PC-3 (cell line): ENCODE measurements at regions not wholly inside any gene's neighbourhood (a gene's known extent, or its start where the extent isn't known, plus 50 kb on each side); places are given as distances from the start of the nearest gene placed in this dataset.

Experiments used
- ATAC-seq: fragments of 200-7000 bp; cut with Tn5 transposase; 2 replicates; pipeline ENCODE4 v1.9.1; 2020; ENCODE audit warnings: mild to moderate bottlenecking, moderate library complexity
- BruUV-seq: library from RNA; stranded (reverse); fragments of 400-500 nt; replicated peaks from 2 replicates; lab custom pipeline; 2021; lab: Mats Ljungman, UMichigan
- CTCF ChIA-PET: fragments of 300-600 bp; sonication (Branson Sonifier 250); formaldehyde crosslinking; loops from one replicate; lab custom pipeline; 2022; ENCODE audit warnings: antibody characterized with exemption; lab: Charles Lee
- POLR2A ChIA-PET: fragments of 300-600 bp; sonication (Branson Sonifier 250); formaldehyde crosslinking; loops from one replicate; lab custom pipeline; 2022; ENCODE audit warnings: antibody characterized with exemption; ENCODE audit not compliant: unreplicated experiment; lab: Charles Lee
- DNase-seq: peaks from one replicate; pipeline ENCODE4 v3.0.0-alpha.2; 2015
- H2AFZ ChIP-seq: fragments of 300-600 bp; sonication (generic); 2 replicates; pipeline ENCODE4 v1.6.0; 2016; ENCODE audit warnings: antibody characterized with exemption, low read length
- H3F3A ChIP-seq: fragments of 300-600 bp; sonication (generic); one replicate; pipeline ENCODE4 v1.6.0; 2017; ENCODE audit warnings: antibody characterized with exemption, low read length, control low read depth, mild to moderate bottlenecking; ENCODE audit not compliant: unreplicated experiment
- H3K27ac ChIP-seq: fragments of 300-600 bp; sonication (generic); 2 replicates; pipeline ENCODE4 v1.5.1; 2016; ENCODE audit warnings: mild to moderate bottlenecking, low read length
- H3K27me3 ChIP-seq: fragments of 300-600 bp; sonication (generic); 2 replicates; pipeline ENCODE4 v1.6.1; 2016; ENCODE audit warnings: low read length, mixed read lengths
- H3K36me3 ChIP-seq: fragments of 300-600 bp; sonication (generic); 2 replicates; pipeline ENCODE4 v1.6.1; 2016; ENCODE audit warnings: low read depth, mixed run types, low read length, mixed read lengths
- H3K4me1 ChIP-seq: fragments of 300-600 bp; sonication (generic); 2 replicates; pipeline ENCODE4 v1.5.1; 2016; ENCODE audit warnings: low read length; ENCODE audit not compliant: insufficient read depth
- H3K4me2 ChIP-seq: fragments of 300-600 bp; sonication (generic); 2 replicates; pipeline ENCODE4 v1.6.0; 2016; ENCODE audit warnings: low read length
- H3K4me3 ChIP-seq: fragments of 300-600 bp; sonication (generic); 2 replicates; pipeline ENCODE4 v1.5.1; 2016; ENCODE audit warnings: mild to moderate bottlenecking, low read length, mixed read lengths
- H3K79me2 ChIP-seq: fragments of 300-600 bp; sonication (generic); 2 replicates; pipeline ENCODE4 v1.6.1; 2017; ENCODE audit warnings: low read length, mixed read lengths
- H3K9ac ChIP-seq: fragments of 300-600 bp; sonication (generic); 2 replicates; pipeline ENCODE4 v1.6.0; 2016; ENCODE audit warnings: mild to moderate bottlenecking, low read length
- H3K9me2 ChIP-seq: fragments of 300-600 bp; sonication (generic); replicated peaks from 2 replicates; pipeline ENCODE4 v1.6.1; 2016; ENCODE audit warnings: mixed run types, low read length, mixed read lengths
- H3K9me3 ChIP-seq: fragments of 300-600 bp; sonication (generic); 2 replicates; pipeline ENCODE4 v1.6.1; 2016; ENCODE audit warnings: low read length, mixed read lengths
- H4K20me1 ChIP-seq: fragments of 300-600 bp; sonication (generic); 2 replicates; pipeline ENCODE4 v1.6.1; 2016; ENCODE audit warnings: low read length, mixed read lengths
- CTCF ChIP-seq: fragments of 300-600 bp; sonication (generic); conservative IDR thresholded peaks from 2 replicates; pipeline ENCODE4 v1.5.1; 2017; ENCODE audit warnings: antibody characterized with exemption, low read depth, mild to moderate bottlenecking, low read length
- EZH2 ChIP-seq: fragments of 300-600 bp; sonication (generic); IDR thresholded peaks from one replicate; pipeline ENCODE4 v1.6.1; 2017; ENCODE audit warnings: antibody characterized with exemption, mild to moderate bottlenecking, low read length; ENCODE audit not compliant: unreplicated experiment
- EZH2phosphoT487 ChIP-seq: fragments of 300-600 bp; sonication (generic); IDR thresholded peaks from 2 replicates; pipeline ENCODE4 v1.6.1; 2018; ENCODE audit warnings: mild to moderate bottlenecking, antibody characterized with exemption, low read length, borderline replicate concordance
- intact Hi-C: fragments of 100-400 bp; cut with micrococcal nuclease; formaldehyde crosslinking; loops from 2 replicates; pipeline ENCODE4 v1.9.0; 2023

DNA sequence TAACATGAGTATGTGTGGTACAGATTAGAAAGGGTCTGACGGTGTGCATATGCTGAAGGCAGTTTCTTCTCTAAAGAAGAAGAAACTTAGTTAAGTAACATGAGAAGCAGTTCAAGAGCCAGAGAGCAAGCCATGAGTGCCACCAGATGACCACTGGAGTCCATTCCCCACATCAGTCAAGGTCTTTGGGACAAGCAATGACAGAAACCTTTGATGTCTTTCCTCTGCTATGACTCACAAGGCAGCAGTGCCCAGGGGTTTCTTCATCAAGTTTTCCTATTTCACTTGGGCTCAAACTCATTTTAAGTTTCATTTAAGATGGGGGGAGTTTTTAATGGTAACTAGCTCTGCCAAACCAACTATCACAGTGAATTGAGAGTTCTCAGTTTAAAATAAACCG, 303.8 kb upstream of the TBX18 start:
- no peak overlapping the region for H3K4me3 ChIP-seq
- no peaks in the 10 kb centered on the region for H3F3A ChIP-seq
- ATAC-seq (no peak), DNase-seq (no peak)
- H3K27me3 ChIP-seq, result peaks cover 37% of the 10 kb centered on the region
- H3K9me3 ChIP-seq, result no peaks in the 10 kb centered on the region
- ChIA-PET CTCF (no interaction called here), POLR2A (no interaction called here)
- no peak overlapping the region for H3K4me2 ChIP-seq
- BruUV-seq, result no TSS peak
- intact Hi-C loops, result no loop called here
- no peaks in the 10 kb centered on the region for H3K79me2 ChIP-seq
- no peaks in the 10 kb centered on the region for H4K20me1 ChIP-seq
- H3K27ac ChIP-seq, result no peak overlapping the region
- H3K9me2 ChIP-seq, result no peaks in the 10 kb centered on the region
- no peak overlapping the region for H2AFZ ChIP-seq
- no peak overlapping the region for H3K9ac ChIP-seq
- no peak for TF ChIP-seq EZH2phosphoT487
- no peak for TF ChIP-seq EZH2
- no peak for TF ChIP-seq CTCF
- no peaks in the 10 kb centered on the region for H3K36me3 ChIP-seq
- no peaks in the 10 kb centered on the region for H3K4me1 ChIP-seq

GRCh38 chr6:85066266-85066665, 301.9 kb upstream of the TBX18 start:
- no peak for TF ChIP-seq CTCF
- no peak for TF ChIP-seq EZH2phosphoT487
- TF ChIP-seq EZH2, result no peak
- Histone ChIP-seq H4K20me1 (no peaks in the 10 kb centered on the region), H3K9me2 (no peaks in the 10 kb centered on the region), H3F3A (no peaks in the 10 kb centered on the region), H3K9me3 (no peaks in the 10 kb centered on the region), H3K4me2 (no peak overlapping the region), H3K9ac (no peak overlapping the region), H3K36me3 (no peaks in the 10 kb centered on the region), H3K27ac (no peak overlapping the region), H3K4me1 (no peaks in the 10 kb centered on the region), H3K27me3 (peaks cover 55% of the 10 kb centered on the region), H3K79me2 (no peaks in the 10 kb centered on the region), H2AFZ (no peak overlapping the region), H3K4me3 (no peak overlapping the region)
- DNase-seq (no peak), ATAC-seq (no peak)
- no TSS peak for BruUV-seq
- intact Hi-C loops, result no loop called here
- ChIA-PET CTCF (no interaction called here), POLR2A (no interaction called here)

DNA sequence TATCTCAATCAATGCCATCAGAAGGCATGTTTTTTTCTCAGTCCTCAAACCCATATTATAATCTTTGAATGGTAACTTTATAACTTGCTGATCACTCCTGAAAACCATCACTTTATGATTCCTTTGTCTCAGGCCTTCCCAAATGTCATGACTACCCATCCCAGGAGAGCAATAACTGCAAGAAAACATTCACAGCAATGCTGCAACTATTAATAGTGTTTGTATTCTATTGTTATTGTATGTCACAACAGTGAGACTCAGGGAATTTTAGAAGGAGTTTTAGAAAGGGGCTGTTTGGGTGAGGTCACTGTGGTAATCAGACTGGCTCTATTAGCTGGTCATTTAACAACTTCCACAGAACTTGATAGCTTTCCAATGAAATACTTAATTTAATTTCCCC, 301.4 kb upstream of the TBX18 start:
- no peaks in the 10 kb centered on the region for H4K20me1 ChIP-seq
- DNase-seq (no peak), ATAC-seq (no peak)
- no peak overlapping the region for H3K9ac ChIP-seq
- CTCF ChIA-PET, result no interaction called here
- no peaks in the 10 kb centered on the region for H3F3A ChIP-seq
- no peak overlapping the region for H2AFZ ChIP-seq
- no TSS peak for BruUV-seq
- TF ChIP-seq EZH2, result no peak
- H3K4me2 ChIP-seq, result no peak overlapping the region
- H3K27ac ChIP-seq, result no peak overlapping the region
- POLR2A ChIA-PET, result no interaction called here
- H3K4me1 ChIP-seq, result no peaks in the 10 kb centered on the region
- H3K9me3 ChIP-seq, result no peaks in the 10 kb centered on the region
- no peaks in the 10 kb centered on the region for H3K9me2 ChIP-seq
- intact Hi-C loops, result no loop called here
- H3K36me3 ChIP-seq, result no peaks in the 10 kb centered on the region
- peaks cover 59% of the 10 kb centered on the region for H3K27me3 ChIP-seq
- H3K4me3 ChIP-seq, result no peak overlapping the region
- H3K79me2 ChIP-seq, result no peaks in the 10 kb centered on the region
